ENCODE measurements at regions not wholly inside any gene's neighbourhood (a gene's known extent, or its start where the extent isn't known, plus 50 kb on each side); places are given as distances from the start of the nearest gene placed in this dataset.

GRCh38 chr12:28899951-28900350, 249.1 kb upstream of the FAR2 start:
- no peaks in the 10 kb centered on the region for H3K4me1 ChIP-seq (ENCODE audit: control insufficient read depth, insufficient read depth, low read length)
- Mint-ChIP-seq H3K36me3 (peaks cover 10% of the 10 kb centered on the region), H3K4me3 (no peak overlapping the region), H3K9me3 (peaks cover 7 to 20% of the 10 kb centered on the region in 2 donors), H3K27me3 (ENCODE audit: low read depth in 2 of 2) (no peaks in the 10 kb centered on the region), H3K27ac (no peak overlapping the region), H3K4me1 (no peaks in the 10 kb centered on the region)
- DNase-seq, result no peak
- ATAC-seq, result no peak
- no peaks in the 10 kb centered on the region for H3K27me3 ChIP-seq (ENCODE audit: control insufficient read depth, insufficient read depth, low read length)
- H3K4me3 ChIP-seq (ENCODE audit: low read length), result no peak overlapping the region
- intact Hi-C loops (cut with micrococcal nuclease), result no loop called here
- no peak overlapping the region for H3K27ac ChIP-seq (ENCODE audit: low read length)
- WGBS (ENCODE audit: insufficient coverage), result 83% methylated on average over 1 of the region's 1 CpG
- no peaks in the 10 kb centered on the region for H3K36me3 ChIP-seq (ENCODE audit: control insufficient read depth, insufficient read depth, low read length)
- peaks cover 6% of the 10 kb centered on the region for H3K9me3 ChIP-seq (ENCODE audit: control insufficient read depth, insufficient read depth, low read length)
- no peak for TF ChIP-seq CTCF (IDR thresholded peaks at IDR 0.05)

- H3K27ac Mint-ChIP-seq, result no peak overlapping the region
- peaks cover 13% of the 10 kb centered on the region for H3K36me3 Mint-ChIP-seq
These were observed 243.7 kb upstream of the FAR2 start for GRCh38 chr12:28905220-28905955.

GRCh38 chr12:28908646-28909045, 240.4 kb upstream of the FAR2 start:
- no peaks in the 10 kb centered on the region for H3K4me1 ChIP-seq (ENCODE audit: control insufficient read depth, insufficient read depth, low read length)
- Mint-ChIP-seq H3K27ac (no peak overlapping the region), H3K4me3 (no peak overlapping the region), H3K4me1 (no peaks in the 10 kb centered on the region), H3K9me3 (peaks cover 14 to 15% of the 10 kb centered on the region in 2 donors), H3K27me3 (ENCODE audit: low read depth in 2 of 2) (no peaks in the 10 kb centered on the region), H3K36me3 (peaks cover 17% of the 10 kb centered on the region)
- no peak for ATAC-seq
- TF ChIP-seq CTCF (IDR thresholded peaks at IDR 0.05), result no peak
- DNase-seq, result no peak
- WGBS (ENCODE audit: insufficient coverage), result no CpG with 5 or more reads among the region's 1 CpG
- H3K27me3 ChIP-seq (ENCODE audit: control insufficient read depth, insufficient read depth, low read length), result no peaks in the 10 kb centered on the region
- intact Hi-C loops (cut with micrococcal nuclease), result no loop called here
- H3K9me3 ChIP-seq (ENCODE audit: control insufficient read depth, insufficient read depth, low read length), result peaks cover 7% of the 10 kb centered on the region
- H3K4me3 ChIP-seq (ENCODE audit: low read length), result no peak overlapping the region
- no peak overlapping the region for H3K27ac ChIP-seq (ENCODE audit: low read length)
- H3K36me3 ChIP-seq (ENCODE audit: control insufficient read depth, insufficient read depth, low read length), result no peaks in the 10 kb centered on the region

More at GRCh38 chr12:28905220-28905955, 243.7 kb upstream of the FAR2 start:
- peaks cover 6% of the 10 kb centered on the region for H3K9me3 ChIP-seq (ENCODE audit: control insufficient read depth, insufficient read depth, low read length)
- no peaks in the 10 kb centered on the region for H3K27me3 ChIP-seq (ENCODE audit: control insufficient read depth, insufficient read depth, low read length)
- no peak for TF ChIP-seq CTCF (IDR thresholded peaks at IDR 0.05)
- intact Hi-C loops (cut with micrococcal nuclease), result no loop called here
- no peak overlapping the region for H3K4me3 ChIP-seq (ENCODE audit: low read length)
- H3K9me3 Mint-ChIP-seq, result peaks cover 13 to 19% of the 10 kb centered on the region in 2 donors
- no peak overlapping the region for H3K27ac ChIP-seq (ENCODE audit: low read length)
- no peak overlapping the region for H3K4me3 Mint-ChIP-seq
- DNase-seq (no peak), ATAC-seq (no peak)
- no peaks in the 10 kb centered on the region for H3K27me3 Mint-ChIP-seq (ENCODE audit: low read depth in 2 of 2)
- WGBS (ENCODE audit: insufficient coverage), result no CpG with 5 or more reads among the region's 1 CpG
- H3K36me3 ChIP-seq (ENCODE audit: control insufficient read depth, insufficient read depth, low read length), result no peaks in the 10 kb centered on the region
- no peaks in the 10 kb centered on the region for H3K4me1 Mint-ChIP-seq
- H3K4me1 ChIP-seq (ENCODE audit: control insufficient read depth, insufficient read depth, low read length), result no peaks in the 10 kb centered on the region

- DNase-seq, result no peak
- intact Hi-C loops (cut with micrococcal nuclease), result no loop called here
- no peaks in the 10 kb centered on the region for H3K36me3 ChIP-seq (ENCODE audit: control insufficient read depth, insufficient read depth, low read length)
- no CpG with 5 or more reads among the region's 1 CpG for WGBS (ENCODE audit: insufficient coverage)
- no peak overlapping the region for H3K4me3 Mint-ChIP-seq
- H3K27ac Mint-ChIP-seq, result no peak overlapping the region
- H3K4me1 Mint-ChIP-seq, result no peaks in the 10 kb centered on the region
- H3K4me3 ChIP-seq (ENCODE audit: low read length), result no peak overlapping the region
- no peaks in the 10 kb centered on the region for H3K27me3 ChIP-seq (ENCODE audit: control insufficient read depth, insufficient read depth, low read length)
- H3K9me3 Mint-ChIP-seq, result peaks cover 15 to 18% of the 10 kb centered on the region in 2 donors
- H3K27me3 Mint-ChIP-seq (ENCODE audit: low read depth in 2 of 2), result no peaks in the 10 kb centered on the region
- H3K27ac ChIP-seq (ENCODE audit: low read length), result no peak overlapping the region
- TF ChIP-seq CTCF (IDR thresholded peaks at IDR 0.05), result no peak
- H3K36me3 Mint-ChIP-seq, result peaks cover 22% of the 10 kb centered on the region
- peaks cover 14% of the 10 kb centered on the region for H3K9me3 ChIP-seq (ENCODE audit: control insufficient read depth, insufficient read depth, low read length)
- H3K4me1 ChIP-seq (ENCODE audit: control insufficient read depth, insufficient read depth, low read length), result no peaks in the 10 kb centered on the region
- no peak for ATAC-seq
These were observed 239.8 kb upstream of the FAR2 start for GRCh38 chr12:28909291-28909690.

Data from natural killer cell (primary cell).